Stomach smooth muscle (tissue), 2 donors: ENCODE measurements at regions not wholly inside any gene's neighbourhood (a gene's known extent, or its start where the extent isn't known, plus 50 kb on each side); places are given as distances from the start of the nearest gene placed in this dataset.

Source experiments
- H3K27ac ChIP-seq: one replicate; pipeline ENCODE4 v1.7.0; 2013; ENCODE audit warnings: mild to moderate bottlenecking, low read length, inconsistent platforms
- H3K27me3 ChIP-seq, 2 donors: one replicate each; pipeline ENCODE4 v1.7.0; 2013; ENCODE audit warnings: low read length in 2 of 2; ENCODE audit not compliant: insufficient read depth in 2 of 2, control insufficient read depth in 1 of 2
- H3K36me3 ChIP-seq, 2 donors: one replicate each; pipeline ENCODE4 v1.7.0; 2013; ENCODE audit warnings: low read length in 2 of 2; ENCODE audit not compliant: control insufficient read depth in 2 of 2, insufficient read depth in 2 of 2
- H3K4me1 ChIP-seq: one replicate; pipeline ENCODE4 v1.7.0; 2013; ENCODE audit warnings: low read length; ENCODE audit not compliant: control insufficient read depth, insufficient read depth
- H3K4me3 ChIP-seq, 2 donors: one replicate each; pipeline ENCODE4 v1.7.0; 2013; ENCODE audit warnings: low read length in 2 of 2
- H3K9ac ChIP-seq, 2 donors: one replicate each; pipeline ENCODE4 v1.7.0; 2013; ENCODE audit warnings: low read length in 2 of 2, mild to moderate bottlenecking in 1 of 2
- H3K9me3 ChIP-seq, 2 donors: one replicate each; pipeline ENCODE4 v1.7.0; 2013; ENCODE audit warnings: low read length in 2 of 2; ENCODE audit not compliant: control insufficient read depth in 2 of 2
- donor health status: healthy.
- donor health status: Pancreatic carcinoma.

- no peaks in the 10 kb centered on the region for H3K4me1 ChIP-seq
- H3K27ac ChIP-seq: no peak overlapping the region
- H3K9ac ChIP-seq: no peak overlapping the region
- no peak overlapping the region for H3K4me3 ChIP-seq
- H3K27me3 ChIP-seq: no peaks in the 10 kb centered on the region
- H3K9me3 ChIP-seq: peaks cover 0 to 4% of the 10 kb centered on the region in 2 donors
- no peaks in the 10 kb centered on the region for H3K36me3 ChIP-seq
Measured at GRCh38 chr3:18019161-18019495, 276.7 kb upstream of the TBC1D5 start.

GRCh38 chr3:18018491-18019160, 276.2 kb upstream of the TBC1D5 start:
- Histone ChIP-seq H3K9me3 (peaks cover 0 to 4% of the 10 kb centered on the region in 2 donors), H3K27me3 (no peaks in the 10 kb centered on the region), H3K4me1 (no peaks in the 10 kb centered on the region), H3K4me3 (no peak overlapping the region), H3K27ac (no peak overlapping the region), H3K36me3 (no peaks in the 10 kb centered on the region), H3K9ac (no peak overlapping the region)

- H3K4me1 ChIP-seq: no peaks in the 10 kb centered on the region
- H3K27ac ChIP-seq: no peak overlapping the region
- no peak overlapping the region for H3K9ac ChIP-seq
- no peaks in the 10 kb centered on the region for H3K36me3 ChIP-seq
- H3K27me3 ChIP-seq: no peaks in the 10 kb centered on the region
- H3K9me3 ChIP-seq: peaks cover 0 to 4% of the 10 kb centered on the region in 2 donors
- no peak overlapping the region for H3K4me3 ChIP-seq
Measured at GRCh38 chr3:18016366-18016765, 273.9 kb upstream of the TBC1D5 start.

GRCh38 chr3:18012933-18013332, 270.5 kb upstream of the TBC1D5 start:
- no peak overlapping the region for H3K27ac ChIP-seq
- H3K4me3 ChIP-seq: no peak overlapping the region
- H3K27me3 ChIP-seq: no peaks in the 10 kb centered on the region
- H3K36me3 ChIP-seq: no peaks in the 10 kb centered on the region
- H3K9ac ChIP-seq: no peak overlapping the region
- H3K4me1 ChIP-seq: no peaks in the 10 kb centered on the region
- peaks cover 0 to 4% of the 10 kb centered on the region in 2 donors for H3K9me3 ChIP-seq

GRCh38 chr3:18012436-18012835, 270.0 kb upstream of the TBC1D5 start:
- no peaks in the 10 kb centered on the region for H3K4me1 ChIP-seq
- H3K9ac ChIP-seq: no peak overlapping the region
- H3K36me3 ChIP-seq: no peaks in the 10 kb centered on the region
- H3K27me3 ChIP-seq: no peaks in the 10 kb centered on the region
- no peak overlapping the region for H3K4me3 ChIP-seq
- peaks cover 0 to 4% of the 10 kb centered on the region in 2 donors for H3K9me3 ChIP-seq
- no peak overlapping the region for H3K27ac ChIP-seq

GRCh38 chr3:18011387-18011786, 269.0 kb upstream of the TBC1D5 start:
- Histone ChIP-seq H3K27ac (no peak overlapping the region), H3K36me3 (no peaks in the 10 kb centered on the region), H3K4me1 (no peaks in the 10 kb centered on the region), H3K9ac (no peak overlapping the region), H3K4me3 (no peak overlapping the region), H3K27me3 (no peaks in the 10 kb centered on the region), H3K9me3 (peaks cover 0 to 3% of the 10 kb centered on the region in 2 donors)

GRCh38 chr3:18010001-18010400, 267.6 kb upstream of the TBC1D5 start:
- Histone ChIP-seq H3K27me3 (no peaks in the 10 kb centered on the region), H3K9me3 (no peaks in the 10 kb centered on the region), H3K9ac (no peak overlapping the region), H3K4me3 (no peak overlapping the region), H3K36me3 (no peaks in the 10 kb centered on the region), H3K27ac (no peak overlapping the region), H3K4me1 (no peaks in the 10 kb centered on the region)

GRCh38 chr3:18008706-18009368, 266.4 kb upstream of the TBC1D5 start:
- H3K36me3 ChIP-seq: no peaks in the 10 kb centered on the region

GRCh38 chr3:18007980-18008379, 265.5 kb upstream of the TBC1D5 start:
- H3K4me3 ChIP-seq: no peak overlapping the region
- no peaks in the 10 kb centered on the region for H3K36me3 ChIP-seq
- no peak overlapping the region for H3K27ac ChIP-seq
- H3K9me3 ChIP-seq: no peaks in the 10 kb centered on the region
- no peaks in the 10 kb centered on the region for H3K27me3 ChIP-seq
- H3K9ac ChIP-seq: no peak overlapping the region
- no peaks in the 10 kb centered on the region for H3K4me1 ChIP-seq

More at GRCh38 chr3:18008706-18009368, 266.4 kb upstream of the TBC1D5 start:
- no peak overlapping the region for H3K9ac ChIP-seq
- H3K27ac ChIP-seq: no peak overlapping the region
- H3K27me3 ChIP-seq: no peaks in the 10 kb centered on the region
- H3K4me3 ChIP-seq: no peak overlapping the region
- H3K9me3 ChIP-seq: no peaks in the 10 kb centered on the region
- H3K4me1 ChIP-seq: no peaks in the 10 kb centered on the region

GRCh38 chr3:17995769-17996168, 253.3 kb upstream of the TBC1D5 start:
- no peaks in the 10 kb centered on the region for H3K36me3 ChIP-seq
- H3K4me3 ChIP-seq: no peak overlapping the region
- H3K27ac ChIP-seq: no peak overlapping the region
- no peaks in the 10 kb centered on the region for H3K4me1 ChIP-seq
- no peak overlapping the region for H3K9ac ChIP-seq
- H3K27me3 ChIP-seq: no peaks in the 10 kb centered on the region
- H3K9me3 ChIP-seq: no peaks in the 10 kb centered on the region

- no peak overlapping the region for H3K27ac ChIP-seq
- no peaks in the 10 kb centered on the region for H3K4me1 ChIP-seq
- H3K9me3 ChIP-seq: no peaks in the 10 kb centered on the region
- no peaks in the 10 kb centered on the region for H3K27me3 ChIP-seq
- no peaks in the 10 kb centered on the region for H3K36me3 ChIP-seq
- no peak overlapping the region for H3K4me3 ChIP-seq
- no peak overlapping the region for H3K9ac ChIP-seq
Measured at GRCh38 chr3:17994167-17994566, 251.7 kb upstream of the TBC1D5 start.
